Progenitor cell of endocrine pancreas (in vitro differentiated cells): ENCODE measurements at regions not wholly inside any gene's neighbourhood (a gene's known extent, or its start where the extent isn't known, plus 50 kb on each side); places are given as distances from the start of the nearest gene placed in this dataset.

Experiments
- DNase-seq: peaks from one replicate; pipeline ENCODE4 v3.0.0; 2021; ENCODE audit warnings: low spot score; ENCODE audit not compliant: unreplicated experiment
- H3K27ac Mint-ChIP-seq: 2 replicates; pipeline ENCODE4 v1.8.0; 2021; ENCODE audit warnings: mild to moderate bottlenecking, moderate library complexity, mixed read lengths
- H3K27me3 Mint-ChIP-seq: 2 replicates; pipeline ENCODE4 v1.8.0; 2021; ENCODE audit warnings: mixed read lengths
- H3K36me3 Mint-ChIP-seq: 2 replicates; pipeline ENCODE4 v1.8.0; 2022; ENCODE audit warnings: mixed read lengths; ENCODE audit not compliant: insufficient read depth
- H3K4me1 Mint-ChIP-seq: 2 replicates; pipeline ENCODE4 v1.8.0; 2021; ENCODE audit warnings: low read depth, mixed read lengths
- H3K4me3 Mint-ChIP-seq: 2 replicates; pipeline ENCODE4 v1.8.0; 2021; ENCODE audit warnings: low read depth, mild to moderate bottlenecking, moderate library complexity, mixed read lengths
- H3K9me3 Mint-ChIP-seq: 2 replicates; pipeline ENCODE4 v1.8.0; 2021; ENCODE audit warnings: low read depth, mixed read lengths
- TF ChIP-seq, protein P1 (sequence below): fragments of 200-600 bp; sonication (generic); IDR thresholded peaks from one replicate; pipeline ENCODE4 v1.5.0; 2021; ENCODE audit warnings: antibody characterized with exemption, mild to moderate bottlenecking; ENCODE audit not compliant: unreplicated experiment

- Mint-ChIP-seq H3K27me3 (peaks cover 2% of the 10 kb centered on the region), H3K4me1 (peaks cover 8% of the 10 kb centered on the region), H3K36me3 (peaks cover 3% of the 10 kb centered on the region), H3K4me3 (no peak overlapping the region), H3K27ac (no peak overlapping the region), H3K9me3 (peaks cover 5% of the 10 kb centered on the region)
- TF ChIP-seq, protein P1, sequence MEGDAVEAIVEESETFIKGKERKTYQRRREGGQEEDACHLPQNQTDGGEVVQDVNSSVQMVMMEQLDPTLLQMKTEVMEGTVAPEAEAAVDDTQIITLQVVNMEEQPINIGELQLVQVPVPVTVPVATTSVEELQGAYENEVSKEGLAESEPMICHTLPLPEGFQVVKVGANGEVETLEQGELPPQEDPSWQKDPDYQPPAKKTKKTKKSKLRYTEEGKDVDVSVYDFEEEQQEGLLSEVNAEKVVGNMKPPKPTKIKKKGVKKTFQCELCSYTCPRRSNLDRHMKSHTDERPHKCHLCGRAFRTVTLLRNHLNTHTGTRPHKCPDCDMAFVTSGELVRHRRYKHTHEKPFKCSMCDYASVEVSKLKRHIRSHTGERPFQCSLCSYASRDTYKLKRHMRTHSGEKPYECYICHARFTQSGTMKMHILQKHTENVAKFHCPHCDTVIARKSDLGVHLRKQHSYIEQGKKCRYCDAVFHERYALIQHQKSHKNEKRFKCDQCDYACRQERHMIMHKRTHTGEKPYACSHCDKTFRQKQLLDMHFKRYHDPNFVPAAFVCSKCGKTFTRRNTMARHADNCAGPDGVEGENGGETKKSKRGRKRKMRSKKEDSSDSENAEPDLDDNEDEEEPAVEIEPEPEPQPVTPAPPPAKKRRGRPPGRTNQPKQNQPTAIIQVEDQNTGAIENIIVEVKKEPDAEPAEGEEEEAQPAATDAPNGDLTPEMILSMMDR, result no peak
- DNase-seq, result no peak
Observed at GRCh38 chr18:41665210-41665609, 289.8 kb upstream of the PIK3C3 start.

- TF ChIP-seq, protein P1, result no peak
- H3K27me3 Mint-ChIP-seq, result no peaks in the 10 kb centered on the region
- H3K27ac Mint-ChIP-seq, result no peak overlapping the region
- peaks cover 3% of the 10 kb centered on the region for H3K36me3 Mint-ChIP-seq
- peaks cover 5% of the 10 kb centered on the region for H3K9me3 Mint-ChIP-seq
- no peak overlapping the region for H3K4me3 Mint-ChIP-seq
- no peak for DNase-seq
- peaks cover 4% of the 10 kb centered on the region for H3K4me1 Mint-ChIP-seq
Observed at GRCh38 chr18:41660654-41661053, 294.4 kb upstream of the PIK3C3 start.

DNA sequence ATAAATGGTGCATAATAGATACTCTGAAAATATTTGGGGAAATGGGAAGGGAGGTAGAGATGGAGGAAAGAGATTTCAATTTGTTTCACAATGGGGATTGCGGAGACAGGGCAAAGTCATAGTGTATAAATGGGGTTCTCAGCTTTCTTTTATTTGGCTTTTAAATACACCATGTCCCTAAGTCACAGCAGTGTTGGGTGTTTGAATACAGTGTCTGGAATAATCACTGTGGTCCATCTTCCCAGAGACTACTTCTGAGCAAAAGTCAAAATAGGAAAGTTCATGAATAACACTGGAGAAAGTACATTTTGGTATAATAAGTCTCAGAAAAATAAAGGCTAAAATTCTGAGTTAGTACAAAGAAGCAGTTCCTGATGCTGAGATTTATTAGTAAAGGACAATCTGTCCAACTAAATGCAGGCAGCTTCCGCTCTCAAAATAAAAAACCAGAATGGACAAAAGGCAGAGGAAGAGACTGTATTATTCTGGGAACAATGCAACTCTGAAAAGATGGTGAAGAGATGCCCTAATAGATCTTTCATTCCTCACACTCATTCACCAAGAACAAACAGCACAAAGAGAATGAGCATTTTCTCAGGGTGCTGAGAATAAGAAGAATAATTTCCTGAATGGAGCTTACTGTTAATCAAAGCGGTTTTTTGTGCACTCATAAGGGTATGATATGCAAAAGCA lies 295.4 kb upstream of the PIK3C3 start:
- peaks cover 5% of the 10 kb centered on the region for H3K9me3 Mint-ChIP-seq
- peaks cover 4% of the 10 kb centered on the region for H3K4me1 Mint-ChIP-seq
- no peak overlapping the region for H3K27ac Mint-ChIP-seq
- H3K4me3 Mint-ChIP-seq, result no peak overlapping the region
- H3K36me3 Mint-ChIP-seq, result peaks cover 3% of the 10 kb centered on the region
- no peak for DNase-seq
- H3K27me3 Mint-ChIP-seq, result no peaks in the 10 kb centered on the region
- TF ChIP-seq, protein P1, result no peak

DNA sequence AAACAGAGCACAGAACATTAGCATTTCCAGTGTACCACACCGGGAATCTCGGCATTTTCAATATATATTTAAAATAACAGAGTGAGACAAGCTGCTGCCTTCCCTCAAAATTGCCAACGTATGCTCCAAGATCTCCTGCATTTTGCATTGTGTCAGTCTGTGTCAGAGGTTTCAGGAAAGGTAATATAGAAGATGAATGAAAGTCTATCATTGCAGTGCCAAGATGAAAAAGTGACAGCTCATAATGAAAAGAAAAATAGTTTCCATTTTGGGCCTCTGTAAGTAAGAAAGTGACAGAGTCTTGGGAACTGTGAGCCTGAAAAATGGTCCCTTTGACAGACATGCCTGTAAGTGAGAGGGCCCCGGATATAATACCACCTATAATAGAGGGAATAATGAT lies 297.8 kb upstream of the PIK3C3 start:
- H3K36me3 Mint-ChIP-seq, result no peaks in the 10 kb centered on the region
- H3K27me3 Mint-ChIP-seq, result no peaks in the 10 kb centered on the region
- H3K9me3 Mint-ChIP-seq, result no peaks in the 10 kb centered on the region
- H3K27ac Mint-ChIP-seq, result no peak overlapping the region
- H3K4me1 Mint-ChIP-seq, result peaks cover 4% of the 10 kb centered on the region
- TF ChIP-seq, protein P1, result no peak
- H3K4me3 Mint-ChIP-seq, result no peak overlapping the region
- DNase-seq, result no peak

- no peak overlapping the region for H3K4me3 Mint-ChIP-seq
- TF ChIP-seq, protein P1, result no peak
Observed at GRCh38 chr18:41655074-41655473, 300.0 kb upstream of the PIK3C3 start.

More at GRCh38 chr18:41655074-41655473, 300.0 kb upstream of the PIK3C3 start:
- H3K9me3 Mint-ChIP-seq, result no peaks in the 10 kb centered on the region
- H3K4me1 Mint-ChIP-seq, result peaks cover 2% of the 10 kb centered on the region
- H3K36me3 Mint-ChIP-seq, result no peaks in the 10 kb centered on the region
- H3K27me3 Mint-ChIP-seq, result no peaks in the 10 kb centered on the region
- DNase-seq, result no peak
- H3K27ac Mint-ChIP-seq, result no peak overlapping the region
